NCI-H1930 (cell line): ENCODE measurements at regions not wholly inside any gene's neighbourhood (a gene's known extent, or its start where the extent isn't known, plus 50 kb on each side); places are given as distances from the start of the nearest gene placed in this dataset.

Source experiments
- DNase-seq, 2 experiments: peaks; one replicate each; lab custom pipeline; 2025; lab: John Stamatoyannopoulos, UW

DNA sequence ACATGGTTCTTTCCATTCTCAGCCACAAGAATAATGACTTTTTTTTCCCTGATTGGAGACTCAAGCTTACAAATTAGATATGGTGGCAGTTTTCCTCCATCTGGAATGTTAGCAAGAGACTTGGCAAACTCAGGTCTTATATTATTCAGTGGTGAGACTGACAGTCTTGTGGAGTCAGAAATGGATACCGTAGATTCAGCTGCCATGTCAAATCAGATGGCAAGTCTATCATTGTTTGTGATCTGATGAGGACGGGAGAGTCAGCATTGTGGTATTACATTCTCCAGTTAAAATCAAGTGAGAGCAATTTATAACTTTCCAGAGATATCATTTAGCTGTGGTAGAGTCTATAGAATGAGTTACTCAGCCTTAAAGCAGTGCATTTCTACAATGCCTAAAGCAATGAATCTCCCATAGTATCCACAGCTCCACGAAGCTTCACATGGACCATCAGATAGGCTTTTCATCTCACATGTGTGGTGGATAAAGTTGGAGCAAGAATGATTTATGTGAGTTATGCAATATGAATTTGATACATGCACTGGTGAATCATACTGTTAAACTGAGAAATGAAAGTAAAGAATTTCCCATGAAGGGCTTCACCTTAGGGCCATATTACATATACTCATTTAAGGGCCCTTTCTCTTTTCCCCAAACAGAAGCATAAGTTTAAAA is 430.6 kb downstream of the ZNF608 start:
- DNase-seq: no peak

GRCh38 chr5:124310453-124310852 is 436.0 kb downstream of the ZNF608 start:
- no peak for DNase-seq

DNA sequence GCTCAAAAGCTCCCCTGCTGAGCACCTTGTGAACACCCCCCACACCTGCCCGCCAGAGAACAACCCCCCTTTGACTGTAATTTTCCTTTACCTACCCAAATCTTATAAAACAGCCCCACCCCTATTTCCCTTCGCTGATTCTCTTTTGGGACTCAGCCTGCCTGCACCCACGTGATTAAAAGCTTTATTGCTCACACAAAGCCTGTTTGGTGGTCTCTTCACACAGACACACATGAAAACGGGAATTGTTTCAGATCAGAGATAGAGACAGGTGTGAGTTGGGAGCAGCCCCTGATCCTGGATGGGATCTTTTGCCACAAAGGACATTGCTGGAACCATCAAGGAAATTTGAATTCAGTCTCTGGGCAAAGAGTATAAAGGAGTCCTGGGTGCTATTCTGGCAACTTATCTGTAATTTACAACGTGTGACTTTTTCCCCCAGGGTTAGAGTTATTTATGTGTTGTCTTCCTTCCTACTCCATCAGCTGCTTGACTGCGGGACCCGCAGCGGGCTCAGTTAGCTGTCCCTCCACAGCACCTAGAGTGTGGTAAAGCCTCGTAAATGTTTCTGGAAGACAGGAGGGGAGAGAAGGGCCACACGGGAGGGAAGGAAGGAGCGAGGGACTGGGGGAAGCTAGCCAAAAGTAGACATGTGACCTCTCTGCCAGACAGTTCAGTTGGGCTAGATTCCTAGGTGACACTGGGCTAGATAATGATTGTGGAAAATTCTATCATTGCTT is 437.0 kb downstream of the ZNF608 start:
- no peak for DNase-seq

DNA sequence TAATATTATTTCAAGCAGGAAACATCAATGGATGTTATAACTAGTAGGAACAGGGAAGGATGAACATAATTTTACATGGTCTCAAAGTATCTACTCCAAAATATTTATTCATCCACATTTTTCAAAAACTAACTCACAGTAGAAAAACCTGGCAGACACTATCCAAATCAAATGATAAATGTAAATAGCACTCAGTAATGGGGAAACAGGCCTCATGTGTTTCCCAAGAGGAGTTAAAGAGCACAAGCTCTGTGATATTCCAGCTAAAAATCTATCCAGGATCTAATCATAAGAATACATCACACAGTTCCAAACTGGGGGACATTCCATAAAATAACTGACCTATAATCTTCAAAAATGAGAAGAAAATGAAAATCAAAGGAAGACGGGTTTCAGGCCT is 443.1 kb downstream of the ZNF608 start:
- no peak for DNase-seq

GRCh38 chr5:124302533-124302932 is 443.9 kb downstream of the ZNF608 start:
- DNase-seq: no peak

DNA sequence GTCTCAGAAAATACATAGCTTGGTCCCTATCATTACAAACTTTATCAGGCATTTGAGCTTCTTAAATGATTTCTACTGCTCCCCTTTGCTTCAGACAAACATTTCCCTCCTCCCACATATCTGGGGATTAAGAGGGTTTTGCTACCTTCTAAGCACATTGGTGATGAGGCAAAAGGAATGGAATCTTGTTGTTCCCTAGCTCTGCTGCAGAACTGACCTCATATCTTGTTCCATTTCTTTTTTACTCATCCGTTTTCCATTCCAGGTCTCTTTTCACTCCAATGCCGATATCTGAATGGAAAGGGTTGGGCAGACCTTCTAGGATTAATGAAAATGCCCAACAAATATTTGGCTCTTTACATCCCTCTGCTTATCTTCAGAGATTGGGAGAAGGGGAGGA is 444.6 kb downstream of the ZNF608 start:
- DNase-seq: no peak

GRCh38 chr5:124300815-124301621 is 445.4 kb downstream of the ZNF608 start:
- no peak for DNase-seq

GRCh38 chr5:124297826-124298225 is 448.6 kb downstream of the ZNF608 start:
- no peak for DNase-seq

DNA sequence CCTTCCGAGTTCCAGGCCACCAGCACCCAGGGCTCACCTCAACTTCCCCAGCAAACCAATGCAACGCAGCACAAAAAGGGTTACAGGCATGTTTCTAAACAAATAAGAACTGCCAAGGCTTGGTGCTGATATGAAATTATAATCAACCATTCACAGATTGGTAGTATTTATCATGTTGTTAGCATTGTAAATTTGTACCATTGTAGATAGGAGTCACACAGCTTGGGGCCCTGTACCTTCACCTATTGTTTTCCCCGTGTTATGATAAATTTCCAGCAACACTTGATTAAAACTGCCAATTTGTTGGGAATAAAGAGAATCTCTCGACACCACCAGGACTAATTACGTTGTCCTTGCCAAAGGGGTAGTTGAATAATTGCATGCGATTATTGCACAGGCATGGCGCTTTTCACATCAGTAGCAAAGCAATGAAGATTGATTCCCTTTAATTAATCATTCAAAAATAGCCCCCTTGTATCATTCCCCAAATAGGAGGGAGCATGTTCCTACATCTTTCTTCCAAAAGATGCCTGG is 454.1 kb downstream of the ZNF608 start:
- no peak for DNase-seq

GRCh38 chr5:124289641-124290311 is 456.7 kb downstream of the ZNF608 start:
- DNase-seq: no peak

DNA sequence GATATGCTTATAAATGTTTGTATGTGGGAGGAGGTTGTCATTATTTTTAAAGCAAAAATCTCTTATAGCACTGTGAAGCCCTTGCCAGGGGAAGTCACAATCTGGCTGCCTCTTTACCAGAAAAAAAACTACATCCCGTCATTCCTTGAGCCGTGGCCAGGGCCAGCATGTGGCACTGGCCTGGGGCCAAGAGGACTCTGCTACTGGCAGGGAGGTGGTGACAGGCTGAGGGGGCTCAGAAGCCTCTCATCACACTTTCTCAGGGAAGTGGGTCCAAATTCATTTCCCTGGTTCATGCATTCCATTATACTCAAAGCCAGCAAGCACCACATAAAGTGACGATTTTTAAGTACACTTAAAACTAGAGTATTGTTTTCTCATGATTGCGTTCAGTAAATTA is 457.3 kb downstream of the ZNF608 start:
- no peak for DNase-seq

GRCh38 chr5:124287813-124288212 is 458.6 kb downstream of the ZNF608 start:
- no peak for DNase-seq

GRCh38 chr5:124285733-124286132 is 460.7 kb downstream of the ZNF608 start:
- no peak for DNase-seq

GRCh38 chr5:124285071-124285470 is 461.4 kb downstream of the ZNF608 start:
- DNase-seq: no peak

- no peak for DNase-seq
Observed at GRCh38 chr5:124283031-124283430, 463.4 kb downstream of the ZNF608 start.

- no peak for DNase-seq
Observed at GRCh38 chr5:124280079-124280478, 466.4 kb downstream of the ZNF608 start.

DNA sequence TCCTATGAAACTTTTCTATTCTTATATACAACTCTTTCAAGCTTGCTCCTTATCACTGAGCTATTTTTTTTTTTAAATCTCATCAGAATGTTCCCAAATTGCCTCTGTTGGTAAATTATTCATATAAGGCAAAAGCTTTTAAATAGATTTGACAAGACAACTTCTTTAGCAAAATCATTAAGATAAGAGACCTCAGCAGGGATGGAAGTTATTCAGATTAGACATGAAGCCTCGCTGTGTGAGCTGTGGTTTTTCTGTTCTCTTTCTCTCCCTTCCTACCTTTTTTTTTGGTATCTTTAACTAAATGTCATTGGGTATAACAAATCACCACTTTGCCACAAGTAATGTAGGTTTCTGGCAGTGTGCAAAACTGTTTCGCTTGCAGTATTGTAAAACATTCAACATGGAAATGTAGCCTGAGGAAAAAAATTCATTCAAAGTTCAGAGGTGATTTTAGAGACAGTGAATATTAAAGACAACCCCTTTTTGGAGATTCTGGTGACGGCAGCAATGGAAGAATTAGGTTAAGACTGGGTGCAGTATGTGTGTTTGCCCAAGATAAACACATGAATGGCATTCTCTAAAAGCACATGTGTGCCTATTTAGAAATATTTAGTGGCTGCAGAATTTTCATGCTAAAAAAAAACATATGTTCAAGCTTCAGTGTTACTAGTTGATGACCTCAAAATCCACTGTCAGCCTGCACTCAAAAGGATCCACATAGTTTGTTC is 467.1 kb downstream of the ZNF608 start:
- DNase-seq: no peak

- DNase-seq: no peak
Observed at GRCh38 chr5:124278636-124279035, 467.8 kb downstream of the ZNF608 start.

- DNase-seq: no peak
Observed at GRCh38 chr5:124277767-124278545, 468.5 kb downstream of the ZNF608 start.

DNA sequence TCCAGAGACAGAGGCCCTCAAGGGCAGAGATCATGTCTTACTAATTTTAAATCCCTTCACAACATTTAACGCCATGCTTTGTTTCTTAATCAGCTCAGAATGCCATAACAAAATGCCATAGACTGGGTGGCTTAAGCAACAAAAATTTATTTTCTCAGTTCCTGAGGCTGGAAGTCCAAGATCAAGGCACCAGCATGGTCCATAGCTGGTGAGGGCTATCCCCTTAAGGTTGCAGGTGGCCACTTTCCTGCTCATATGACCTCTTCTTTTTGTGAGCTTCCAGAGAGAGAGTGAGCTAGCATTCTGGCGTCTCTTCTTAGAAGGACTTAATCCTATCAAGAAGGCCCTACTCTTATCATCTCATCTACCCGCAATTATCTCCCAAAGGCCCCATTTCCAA is 470.3 kb downstream of the ZNF608 start:
- DNase-seq: no peak

- no peak for DNase-seq
Observed at GRCh38 chr5:124274949-124275348, 471.5 kb downstream of the ZNF608 start.
